ENCODE measurements at regions not wholly inside any gene's neighbourhood (a gene's known extent, or its start where the extent isn't known, plus 50 kb on each side); places are given as distances from the start of the nearest gene placed in this dataset.
A peak's percentile ranks its signal among the peaks of the same experiment; 100 is the strongest.

GRCh38 chr1:82923931-82924330 is 1075.0 kb downstream of the TTLL7 start:
- no peak for DNase-seq

- no peak for DNase-seq
Measured at GRCh38 chr1:82921759-82922158, 1077.2 kb downstream of the TTLL7 start.

GRCh38 chr1:82920418-82921248 is 1078.3 kb downstream of the TTLL7 start:
- peak; percentile 83 for DNase-seq

GRCh38 chr1:82919837-82920236 is 1079.1 kb downstream of the TTLL7 start:
- no peak for DNase-seq

GRCh38 chr1:82907313-82907712 is 1091.6 kb downstream of the TTLL7 start:
- DNase-seq: no peak

GRCh38 chr1:82903626-82904025 is 1095.3 kb downstream of the TTLL7 start:
- DNase-seq: no peak

GRCh38 chr1:82901561-82901960 is 1097.4 kb downstream of the TTLL7 start:
- DNase-seq: no peak

GRCh38 chr1:82901118-82901517 is 1097.8 kb downstream of the TTLL7 start:
- DNase-seq: no peak

- DNase-seq: no peak
Measured at GRCh38 chr1:82899017-82899416, 1098.3 kb downstream of the ADGRL2 start.

- no peak for DNase-seq
Measured at GRCh38 chr1:82897549-82897948, 1096.8 kb downstream of the ADGRL2 start.

GRCh38 chr1:82896036-82896435 is 1095.3 kb downstream of the ADGRL2 start:
- DNase-seq: no peak

- DNase-seq: no peak
Measured at GRCh38 chr1:82894635-82895034, 1093.9 kb downstream of the ADGRL2 start.

- no peak for DNase-seq
Measured at GRCh38 chr1:82893712-82894470, 1093.2 kb downstream of the ADGRL2 start.

GRCh38 chr1:82880506-82880905 is 1079.8 kb downstream of the ADGRL2 start:
- DNase-seq: no peak

GRCh38 chr1:82879701-82880305 is 1079.1 kb downstream of the ADGRL2 start:
- no peak for DNase-seq

- no peak for DNase-seq
Measured at GRCh38 chr1:82875170-82875569, 1074.4 kb downstream of the ADGRL2 start.

- no peak for DNase-seq
Measured at GRCh38 chr1:82874041-82874440, 1073.3 kb downstream of the ADGRL2 start.

- DNase-seq: no peak
Measured at GRCh38 chr1:82870332-82870731, 1069.6 kb downstream of the ADGRL2 start.

- DNase-seq: no peak
Measured at GRCh38 chr1:82867781-82868180, 1067.0 kb downstream of the ADGRL2 start.

GRCh38 chr1:82861749-82862148 is 1061.0 kb downstream of the ADGRL2 start:
- no peak for DNase-seq

- no peak for DNase-seq
Measured at GRCh38 chr1:82858031-82858430, 1057.3 kb downstream of the ADGRL2 start.

GRCh38 chr1:82849460-82849859 is 1048.7 kb downstream of the ADGRL2 start:
- DNase-seq: no peak

GRCh38 chr1:82848043-82848442 is 1047.3 kb downstream of the ADGRL2 start:
- DNase-seq: no peak

- no peak for DNase-seq
Measured at GRCh38 chr1:82845866-82846265, 1045.1 kb downstream of the ADGRL2 start.

Data from MV-4-11 (cell line).